ENCODE measurements at regions not wholly inside any gene's neighbourhood (a gene's known extent, or its start where the extent isn't known, plus 50 kb on each side); places are given as distances from the start of the nearest gene placed in this dataset.

DNA sequence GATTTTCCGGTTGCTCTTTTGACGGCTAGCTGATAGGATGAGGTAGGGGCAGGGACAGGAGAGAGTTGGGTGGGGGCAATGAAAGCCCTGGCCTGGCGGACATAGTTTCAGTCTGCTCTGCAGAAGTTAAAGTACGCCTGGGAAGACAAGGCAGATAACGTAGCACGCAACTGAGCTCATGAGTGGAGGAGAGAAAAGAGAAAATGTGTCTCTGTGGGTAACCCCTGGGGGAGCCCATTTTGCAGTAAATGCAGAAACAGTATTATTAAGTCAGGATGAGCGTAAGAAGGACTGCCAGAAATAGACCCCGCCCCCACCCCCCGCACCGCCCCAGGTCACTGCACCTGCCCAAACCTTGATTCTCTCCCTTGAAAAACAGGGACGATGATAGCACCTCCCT is 51.7 kb upstream of the TARBP1 start:
- CTCF ChIA-PET: interaction anchor here (1.1 kb wide), 1 partner anchor 74 kb away, joined by 3 read pairs; no protein-coding TSS in a partner anchor
- Histone ChIP-seq H3K4ac (ENCODE audit: low read depth, low read length) (0 out of 2 replicates have a peak overlapping the region, but pooled peaks have one; percentile 90), H2AFZ (replicated peaks; ENCODE audit: low read length, poor library complexity) (peak overlapping the region; percentile 91), H2BK5ac (ENCODE audit: low read depth, low read length, poor library complexity, severe bottlenecking) (no peak overlapping the region), H3K4me3 (ENCODE audit: insufficient read depth, low read depth, low read length) (no peak overlapping the region), H3K14ac (replicated peaks; ENCODE audit: low read depth, low read length) (no peak overlapping the region), H3K18ac (ENCODE audit: low read depth, low read length) (no peak overlapping the region), H3K4me1 (ENCODE audit: control insufficient read depth, insufficient read depth, low read length) (peaks cover 29% of the 10 kb centered on the region), H2BK20ac (ENCODE audit: low read depth, low read length) (no peak overlapping the region), H3K9me1 (ENCODE audit: insufficient read depth, low read length) (peaks cover 10% of the 10 kb centered on the region), H4K91ac (ENCODE audit: insufficient read depth, low read depth, low read length) (no peak overlapping the region), H2BK120ac (ENCODE audit: low read depth, low read length) (no peak overlapping the region), H3K9ac (ENCODE audit: low read depth, low read length) (no peak overlapping the region), H3K4me2 (ENCODE audit: low read depth, low read length) (no peak overlapping the region), H4K8ac (ENCODE audit: low read depth in 2 of 2, low read length in 2 of 2) (peak overlapping the region; percentile 84 to 88; a peak in 3 of 4 replicates), H2AK5ac (ENCODE audit: low read depth, low read length) (peak overlapping the region; percentile 23; the same call in 1 of the 2 replicates), H4K20me1 (ENCODE audit: insufficient read depth, low read length) (no peaks in the 10 kb centered on the region), H4K5ac (ENCODE audit: low read depth, low read length) (no peak overlapping the region; the same call in 1 of the 2 replicates), H3K79me1 (ENCODE audit: low read depth in 1 of 2, low read length in 2 of 2) (peaks cover 0 to 4% of the 10 kb centered on the region in 2 experiments; a peak in 1 of 4 replicates), H3K36me3 (ENCODE audit: control insufficient read depth, insufficient read depth, low read length) (no peaks in the 10 kb centered on the region), H3K9me3 (ENCODE audit: control insufficient read depth, insufficient read depth, low read length) (no peaks in the 10 kb centered on the region), H3K23ac (ENCODE audit: low read depth, low read length) (no peak overlapping the region), H2BK15ac (ENCODE audit: low read depth, low read length) (no peak overlapping the region), H2AK9ac (replicated peaks; ENCODE audit: low read depth, low read length, poor library complexity) (no peak overlapping the region), H3K56ac (ENCODE audit: extremely low read depth, insufficient read depth, low read length) (no peak overlapping the region), H3K27ac (ENCODE audit: insufficient read depth, low read length) (no peak overlapping the region; the same call in 1 of the 2 replicates), H3K27me3 (ENCODE audit: control insufficient read depth, insufficient read depth, low read length) (no peaks in the 10 kb centered on the region)
- in situ Hi-C loops (cut with MboI; ENCODE audit: low sequenced_read_pairs) (no loop called here), intact Hi-C loops (cut with micrococcal nuclease) (loop anchor here (5.0 kb wide), 1 partner anchor 72 kb away; no protein-coding TSS in a partner anchor), dilution Hi-C loops (cut with HindIII; ENCODE audit: low sequenced_read_pairs, unreplicated experiment) (no loop called here)
- ATAC-seq (ENCODE audit: low read depth): no peak
- TF ChIP-seq CEBPB (IDR thresholded peaks at IDR 0.05; ENCODE audit: low read depth, low read length): no peak
- TF ChIP-seq, protein P1, sequence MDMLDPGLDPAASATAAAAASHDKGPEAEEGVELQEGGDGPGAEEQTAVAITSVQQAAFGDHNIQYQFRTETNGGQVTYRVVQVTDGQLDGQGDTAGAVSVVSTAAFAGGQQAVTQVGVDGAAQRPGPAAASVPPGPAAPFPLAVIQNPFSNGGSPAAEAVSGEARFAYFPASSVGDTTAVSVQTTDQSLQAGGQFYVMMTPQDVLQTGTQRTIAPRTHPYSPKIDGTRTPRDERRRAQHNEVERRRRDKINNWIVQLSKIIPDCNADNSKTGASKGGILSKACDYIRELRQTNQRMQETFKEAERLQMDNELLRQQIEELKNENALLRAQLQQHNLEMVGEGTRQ (IDR thresholded peaks at IDR 0.05; ENCODE audit: low read depth, low read length): no peak
- TF ChIP-seq BHLHE40 (IDR thresholded peaks at IDR 0.05; ENCODE audit: low read depth, low read length): no peak
- TF ChIP-seq MXI1 (IDR thresholded peaks at IDR 0.05; ENCODE audit: borderline replicate concordance, low read depth, low read length): no peak
- no peak for TF ChIP-seq MAZ (IDR thresholded peaks at IDR 0.05; ENCODE audit: borderline replicate concordance, low read depth, low read length)
- TF ChIP-seq RAD21 (IDR thresholded peaks at IDR 0.05; ENCODE audit: low read length): no peak
- TF ChIP-seq NFE2L2 (IDR thresholded peaks at IDR 0.05; ENCODE audit: low read depth, low read length): no peak
- TF ChIP-seq, protein P2, sequence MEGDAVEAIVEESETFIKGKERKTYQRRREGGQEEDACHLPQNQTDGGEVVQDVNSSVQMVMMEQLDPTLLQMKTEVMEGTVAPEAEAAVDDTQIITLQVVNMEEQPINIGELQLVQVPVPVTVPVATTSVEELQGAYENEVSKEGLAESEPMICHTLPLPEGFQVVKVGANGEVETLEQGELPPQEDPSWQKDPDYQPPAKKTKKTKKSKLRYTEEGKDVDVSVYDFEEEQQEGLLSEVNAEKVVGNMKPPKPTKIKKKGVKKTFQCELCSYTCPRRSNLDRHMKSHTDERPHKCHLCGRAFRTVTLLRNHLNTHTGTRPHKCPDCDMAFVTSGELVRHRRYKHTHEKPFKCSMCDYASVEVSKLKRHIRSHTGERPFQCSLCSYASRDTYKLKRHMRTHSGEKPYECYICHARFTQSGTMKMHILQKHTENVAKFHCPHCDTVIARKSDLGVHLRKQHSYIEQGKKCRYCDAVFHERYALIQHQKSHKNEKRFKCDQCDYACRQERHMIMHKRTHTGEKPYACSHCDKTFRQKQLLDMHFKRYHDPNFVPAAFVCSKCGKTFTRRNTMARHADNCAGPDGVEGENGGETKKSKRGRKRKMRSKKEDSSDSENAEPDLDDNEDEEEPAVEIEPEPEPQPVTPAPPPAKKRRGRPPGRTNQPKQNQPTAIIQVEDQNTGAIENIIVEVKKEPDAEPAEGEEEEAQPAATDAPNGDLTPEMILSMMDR (conservative IDR thresholded peaks at IDR 0.05; ENCODE audit: low read depth, low read length): no peak
- TF ChIP-seq SMC3 (IDR thresholded peaks at IDR 0.05; ENCODE audit: low read depth, low read length): no peak
- no peak for TF ChIP-seq MAFK (IDR thresholded peaks at IDR 0.05; ENCODE audit: low read depth, low read length)
- POLR2A ChIA-PET (ENCODE audit: unreplicated experiment): no interaction called here
- no peak for DNase-seq
- no TSS peak for BruUV-seq (replicated peaks)
- WGBS, 2 experiments (ENCODE audit: extremely low coverage in 2 of 2, insufficient read length in 1 of 2): 100% methylated on average over 3 of the region's 11 CpGs; no CpG with 5 or more reads in 1 of the 2 experiments

All from IMR-90 (cell line).